T-helper 9 cell (primary cell): ENCODE measurements at regions not wholly inside any gene's neighbourhood (a gene's known extent, or its start where the extent isn't known, plus 50 kb on each side); places are given as distances from the start of the nearest gene placed in this dataset.
"Not testable (repeated sequence)": the region's sequence is repeated elsewhere in the genome, so short reads cannot be mapped to it uniquely, and the experiment has no call there.

ENCODE experiments used
- DNase-seq: peaks from one replicate; pipeline ENCODE4 v3.0.0-alpha.2; 2020

DNA sequence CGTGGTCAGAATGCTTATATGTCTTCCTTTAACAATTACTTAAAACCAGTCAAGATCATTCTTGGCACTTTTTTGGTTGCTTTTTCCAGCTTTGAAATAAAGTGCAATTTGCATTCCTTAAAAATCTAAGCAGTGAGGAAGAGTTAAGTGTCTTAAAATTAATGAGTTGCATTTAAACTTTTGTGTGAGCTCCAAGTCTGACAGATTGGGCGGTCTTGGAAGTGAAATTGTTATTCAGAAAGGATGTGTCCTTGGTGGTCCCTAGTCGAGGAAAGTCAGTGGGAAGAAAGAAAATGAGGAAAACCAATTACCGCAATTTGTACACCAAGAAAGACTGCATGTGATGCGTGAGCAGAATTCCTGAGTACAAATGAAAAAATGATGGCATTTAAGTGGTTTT, 132.5 kb downstream of the HHIPL2 start:
- DNase-seq: no peak

GRCh38 chr1:222413991-222414549, 133.8 kb downstream of the HHIPL2 start:
- no peak for DNase-seq

GRCh38 chr1:222413436-222413835, 134.5 kb downstream of the HHIPL2 start:
- no peak for DNase-seq

DNA sequence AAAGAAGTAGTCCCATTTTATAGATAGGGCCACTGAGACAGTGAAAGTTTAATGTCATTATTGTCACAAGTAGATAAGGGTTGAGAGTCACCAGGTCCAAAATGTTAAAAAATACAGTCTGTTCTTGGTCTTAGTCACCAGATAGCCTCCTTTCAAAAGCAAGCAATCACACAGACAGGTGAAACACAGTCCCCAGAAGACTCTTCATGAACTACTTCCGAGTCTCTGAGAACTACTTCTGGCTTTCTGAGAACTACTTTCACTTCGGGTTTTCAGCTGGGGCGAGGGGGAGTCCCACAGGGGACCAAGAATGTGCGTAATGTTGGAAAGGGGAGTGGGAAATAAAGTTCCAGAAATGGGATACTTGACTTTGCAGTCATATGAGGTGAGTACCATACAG, 143.2 kb downstream of the HHIPL2 start:
- no peak for DNase-seq

DNA sequence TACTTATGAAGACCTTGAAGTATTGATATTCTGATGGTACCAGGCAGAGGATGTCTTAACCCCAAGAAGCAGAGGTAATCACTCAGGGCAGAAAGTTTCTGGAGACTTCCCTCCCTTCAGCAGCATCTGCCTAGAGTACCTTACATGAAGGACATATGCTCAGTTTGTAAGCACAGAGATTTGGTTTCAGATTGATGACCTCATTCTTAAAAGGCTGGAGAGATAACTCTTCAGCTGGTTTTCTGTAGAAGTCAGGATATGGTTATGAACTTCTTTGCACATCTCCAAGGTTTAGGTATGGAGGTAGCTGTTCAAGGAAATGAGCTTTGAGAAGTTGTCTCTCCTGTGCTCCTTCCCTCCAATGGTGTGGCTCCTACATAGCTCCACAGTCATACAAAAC, 148.7 kb downstream of the HHIPL2 start:
- no peak for DNase-seq

DNA sequence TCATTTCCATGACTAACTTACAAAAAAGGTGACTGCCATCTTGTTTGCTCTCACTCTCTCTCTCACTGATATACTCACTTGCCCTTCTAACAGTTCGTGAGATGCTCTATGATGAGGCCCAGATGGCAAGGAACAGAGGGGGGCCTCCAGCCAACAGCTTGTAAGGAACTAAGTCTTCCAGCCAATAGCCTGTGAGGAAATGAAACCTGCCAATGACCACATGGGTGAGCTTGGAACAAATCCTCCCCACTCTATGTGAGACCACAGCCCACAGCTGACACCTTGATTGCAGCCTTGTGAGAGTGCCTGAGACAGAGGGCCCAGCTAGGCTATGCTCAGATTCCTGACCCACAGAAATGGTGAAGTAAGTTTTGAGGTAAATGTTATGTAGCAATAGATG, 153.7 kb downstream of the HHIPL2 start:
- no peak for DNase-seq

GRCh38 chr1:222392556-222392955, 155.3 kb downstream of the HHIPL2 start:
- no peak for DNase-seq

GRCh38 chr1:222390181-222390580, 157.7 kb downstream of the HHIPL2 start:
- no peak for DNase-seq

- no peak for DNase-seq
Measured at GRCh38 chr1:222387007-222387814, 160.7 kb downstream of the HHIPL2 start.

DNA sequence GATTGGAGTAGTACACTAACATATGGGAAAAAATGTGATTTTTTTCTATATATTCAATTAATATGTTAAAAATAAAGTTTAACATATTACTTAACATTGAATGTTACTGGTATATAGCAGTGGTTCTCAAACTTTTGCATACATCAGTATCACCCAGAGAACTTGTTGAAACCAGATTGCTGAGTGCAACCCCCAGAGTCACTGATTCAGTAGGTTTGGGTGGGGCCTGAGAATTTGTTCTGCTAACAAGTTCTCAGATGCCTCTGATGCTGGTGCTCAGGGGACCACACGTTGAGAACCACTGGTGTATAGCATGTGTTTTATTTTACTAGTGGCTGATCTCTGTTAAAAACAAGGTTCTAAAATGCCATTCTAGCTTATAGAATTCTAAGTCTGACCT, 161.9 kb downstream of the HHIPL2 start:
- no peak for DNase-seq

GRCh38 chr1:222385262-222385661, 162.6 kb downstream of the HHIPL2 start:
- no peak for DNase-seq

- DNase-seq: no peak
Measured at GRCh38 chr1:222384531-222384930, 163.4 kb downstream of the HHIPL2 start.

GRCh38 chr1:222382171-222382570, 165.7 kb downstream of the HHIPL2 start:
- no peak for DNase-seq

GRCh38 chr1:222377428-222378088, 170.3 kb downstream of the HHIPL2 start:
- DNase-seq: no peak

DNA sequence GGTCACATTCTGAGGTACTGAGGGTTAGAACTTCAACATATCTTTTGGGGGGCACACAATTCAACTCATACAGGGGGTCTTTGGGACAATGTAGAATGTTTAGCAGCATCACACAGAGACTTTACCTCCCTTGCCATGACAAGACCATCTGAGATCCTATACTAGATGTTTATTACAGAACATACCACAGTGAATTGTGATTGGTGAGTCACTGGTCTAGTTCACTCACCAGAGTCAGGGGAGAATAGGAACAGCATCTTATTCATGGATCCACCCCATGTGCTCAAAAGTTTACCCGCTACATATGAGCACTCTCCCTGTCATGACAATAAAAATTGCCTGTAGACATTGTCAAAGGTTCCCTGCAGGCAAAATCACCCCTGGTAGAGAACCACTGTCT, 171.1 kb downstream of the HHIPL2 start:
- not testable (repeated sequence) for DNase-seq

- DNase-seq: no peak
Measured at GRCh38 chr1:222375701-222376100, 172.2 kb downstream of the HHIPL2 start.

- no peak for DNase-seq
Measured at GRCh38 chr1:222373831-222374602, 173.9 kb downstream of the HHIPL2 start.

DNA sequence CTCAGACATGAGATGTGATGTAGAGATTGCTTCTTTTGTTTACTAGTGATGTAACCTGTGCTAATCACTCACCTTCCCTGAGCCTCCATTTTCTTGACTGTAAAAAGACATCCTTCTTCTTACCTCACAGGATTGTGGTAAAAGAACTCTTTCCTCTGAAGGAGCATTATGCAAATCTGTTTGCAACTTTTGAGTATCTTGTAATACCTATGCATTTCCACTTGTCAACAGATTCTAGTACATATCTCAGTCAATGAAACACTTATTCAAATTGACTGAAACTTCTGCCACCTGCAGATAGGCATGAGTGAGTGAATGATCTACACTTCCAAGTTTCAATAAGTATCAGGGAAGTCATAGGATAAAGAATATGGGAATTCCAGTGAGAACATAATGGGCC, 174.7 kb downstream of the HHIPL2 start:
- no peak for DNase-seq

DNA sequence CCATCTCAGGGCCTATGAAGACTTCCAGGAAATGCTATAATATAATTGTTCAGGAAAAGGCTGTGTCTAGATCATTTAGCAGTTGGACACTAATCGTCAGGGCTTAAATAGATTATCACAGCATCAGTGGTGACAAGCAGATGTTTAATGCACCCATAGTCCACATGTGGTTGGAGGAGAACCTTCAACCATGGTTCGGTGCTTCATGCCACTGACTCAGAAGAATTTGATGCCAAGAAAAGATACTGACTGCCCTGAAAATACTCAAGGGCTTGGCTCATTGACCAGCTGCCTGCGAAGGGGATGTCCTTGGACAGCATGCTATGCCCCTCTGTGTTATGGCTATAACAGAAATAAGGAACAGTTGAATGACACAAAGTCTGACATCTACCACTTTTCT, 175.7 kb downstream of the HHIPL2 start:
- DNase-seq: no peak

DNA sequence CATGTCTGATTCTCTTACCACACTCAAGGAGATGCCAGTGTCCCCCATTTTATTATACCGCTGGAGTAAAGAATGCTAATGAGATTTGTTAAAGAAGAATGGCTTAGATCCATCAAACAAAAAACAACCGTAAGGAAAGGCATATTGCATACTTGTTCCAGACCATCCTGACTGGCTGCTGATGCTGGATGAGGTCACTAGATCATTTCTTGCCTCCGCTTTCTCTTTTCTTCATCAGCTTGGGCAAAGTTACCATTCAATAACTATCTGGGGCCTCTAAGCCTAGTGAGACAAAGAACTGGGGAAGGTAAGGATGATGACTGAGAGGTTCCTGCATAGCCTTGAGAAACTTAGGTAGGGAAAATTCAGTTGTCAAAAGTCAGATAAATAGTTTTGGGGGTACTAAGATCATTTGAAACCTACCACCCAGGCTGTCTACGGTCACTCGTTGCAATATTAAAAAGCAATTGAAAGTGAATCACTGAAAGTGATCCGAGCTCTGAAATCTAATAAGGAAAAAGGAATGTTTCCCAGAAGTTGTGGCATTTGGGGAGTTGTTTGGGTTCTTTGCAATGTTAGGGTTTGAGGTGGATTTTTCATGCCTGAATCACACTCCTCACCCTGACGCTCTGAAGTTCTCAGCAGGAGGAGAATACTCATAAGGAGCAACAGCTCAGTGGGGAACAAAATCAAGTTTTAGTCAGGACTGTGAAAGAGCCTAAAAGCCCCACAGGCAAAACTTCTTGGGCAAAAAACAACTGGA, 176.8 kb downstream of the HHIPL2 start:
- no peak for DNase-seq

GRCh38 chr1:222370081-222370912, 177.6 kb downstream of the HHIPL2 start:
- DNase-seq: no peak

- no peak for DNase-seq
Measured at GRCh38 chr1:222369148-222369547, 178.8 kb downstream of the HHIPL2 start.
